HCT116 (cell line): ENCODE measurements at regions not wholly inside any gene's neighbourhood (a gene's known extent, or its start where the extent isn't known, plus 50 kb on each side); places are given as distances from the start of the nearest gene placed in this dataset.
"Not testable (repeated sequence)": the region's sequence is repeated elsewhere in the genome, so short reads cannot be mapped to it uniquely, and the experiment has no call there.

Experiments used
- ATAC-seq: fragments of 200-7000 bp; cut with Tn5 transposase; 2 replicates; pipeline ENCODE4 v1.9.1; 2020; ENCODE audit warnings: mild to moderate bottlenecking, moderate library complexity
- BruUV-seq: library from RNA; stranded (reverse); fragments of 400-500 nt; replicated peaks from 2 replicates; lab custom pipeline; 2021; lab: Mats Ljungman, UMichigan
- CTCF ChIA-PET: fragments of 300-600 bp; sonication (Branson Sonifier 250); formaldehyde crosslinking; loops from one replicate; lab custom pipeline; 2021; ENCODE audit warnings: antibody characterized with exemption; lab: Charles Lee
- POLR2A ChIA-PET: fragments of 300-600, 350-600 bp; sonication (Branson Sonifier 250); formaldehyde crosslinking; loops from one replicate; lab custom pipeline; 2021; ENCODE audit warnings: antibody characterized with exemption; lab: Charles Lee
- RAD21 ChIA-PET, 2 experiments: fragments of 300-600 bp; sonication (Branson Sonifier 250); formaldehyde crosslinking; loops; one replicate each; lab custom pipeline; 2023; ENCODE audit warnings: low total read pairs in 2 of 2; ENCODE audit not compliant: uncharacterized antibody in 2 of 2, unreplicated experiment in 2 of 2, low non-redundant PET in 1 of 2; lab: Charles Lee
- DNase-seq: peaks from one replicate; pipeline ENCODE4 v3.0.0-alpha.2; 2010; ENCODE audit warnings: low read depth, low spot score
- H2AFZ ChIP-seq: fragments of 200-600 bp; shearing (Covaris generic), sonication (generic); 2 replicates; pipeline ENCODE4 v1.6.1; 2017; ENCODE audit warnings: low read depth, mixed run types, mixed read lengths, antibody characterized with exemption, low read length; ENCODE audit not compliant: poor library complexity, severe bottlenecking
- H3K27ac ChIP-seq: 2 replicates; pipeline ENCODE4 v1.5.1; 2012; ENCODE audit warnings: low read depth, low read length
- H3K27me3 ChIP-seq: fragments of 200-600 bp; sonication (generic); 2 replicates; pipeline ENCODE4 v1.6.1; 2016; ENCODE audit warnings: mixed run types, low read length, mixed read lengths; ENCODE audit not compliant: insufficient read depth
- H3K36me3 ChIP-seq, 2 experiments: fragments of 200-500 bp in 1 of 2; fragments of 200-600 bp in 1 of 2; sonication (Bioruptor generic) in 1 of 2; sonication (generic) in 1 of 2; 2 replicates each; pipeline versions ENCODE4 v1.5.1 to v1.6.1; 2014 to 2016; ENCODE audit warnings: low read length in 2 of 2, inconsistent platforms in 1 of 2, mixed read lengths in 1 of 2, mixed run types in 1 of 2; ENCODE audit not compliant: insufficient read depth in 2 of 2, control insufficient read depth in 1 of 2
- H3K4me1 ChIP-seq, 2 experiments: fragments of 200-600 bp in 1 of 2; sonication (generic) in 1 of 2; 2 replicates each; pipeline versions ENCODE4 v1.5.1 to v1.6.1; 2012 to 2017; ENCODE audit warnings: low read length in 2 of 2, inconsistent platforms in 1 of 2, mild to moderate bottlenecking in 1 of 2, mixed read lengths in 1 of 2, mixed run types in 1 of 2, moderate library complexity in 1 of 2; ENCODE audit not compliant: insufficient read depth in 2 of 2, control insufficient read depth in 1 of 2
- H3K4me2 ChIP-seq: fragments of 200-600 bp; sonication (generic); 2 replicates; pipeline ENCODE4 v1.6.1; 2017; ENCODE audit warnings: mixed run types, low read length, mixed read lengths
- H3K4me3 ChIP-seq, 2 experiments: fragments of 200-600 bp in 1 of 2; sonication (generic) in 1 of 2; replicated peaks in 1 of 2; 2 replicates each; pipeline ENCODE4 v1.5.1; 2011 to 2016; ENCODE audit warnings: low read length in 2 of 2, control low read depth in 1 of 2, low read depth in 1 of 2, mild to moderate bottlenecking in 1 of 2, mixed read lengths in 1 of 2, mixed run types in 1 of 2
- H3K79me2 ChIP-seq: fragments of 200-600 bp; sonication (generic); 2 replicates; pipeline ENCODE4 v1.6.1; 2017; ENCODE audit warnings: mild to moderate bottlenecking, mixed run types, low read length, moderate library complexity, mixed read lengths; ENCODE audit not compliant: insufficient read depth
- H3K9ac ChIP-seq: fragments of 200-600 bp; sonication (generic); 2 replicates; pipeline ENCODE4 v1.6.1; 2016; ENCODE audit warnings: low read length, mixed read lengths
- H3K9me2 ChIP-seq: fragments of 200-600 bp; sonication (generic), shearing (Covaris generic); 2 replicates; pipeline ENCODE4 v1.6.1; 2017; ENCODE audit warnings: mixed run types, mild to moderate bottlenecking, moderate library complexity; ENCODE audit not compliant: insufficient read depth
- H3K9me3 ChIP-seq, 2 experiments: fragments of 200-500 bp in 1 of 2; fragments of 200-600 bp in 1 of 2; sonication (Bioruptor generic) in 1 of 2; sonication (generic) in 1 of 2; 2 replicates each; pipeline ENCODE4 v1.6.1; 2014 to 2017; ENCODE audit warnings: low read length in 2 of 2, mixed read lengths in 2 of 2, inconsistent platforms in 1 of 2, low read depth in 1 of 2, mild to moderate bottlenecking in 1 of 2, mixed run types in 1 of 2, moderate library complexity in 1 of 2; ENCODE audit not compliant: control insufficient read depth in 1 of 2, insufficient read depth in 1 of 2
- H4K20me1 ChIP-seq: fragments of 200-600 bp; sonication (generic), shearing (Covaris generic); 2 replicates; pipeline ENCODE4 v1.6.1; 2017; ENCODE audit warnings: mixed run types, mild to moderate bottlenecking, moderate library complexity; ENCODE audit not compliant: insufficient read depth
- EZH2 ChIP-seq: fragments of 200-600 bp; sonication (generic); IDR thresholded peaks from 2 replicates; pipeline ENCODE4 v1.6.1; 2017; ENCODE audit warnings: antibody characterized with exemption, mixed run types
- JUND ChIP-seq: IDR thresholded peaks from 2 replicates; pipeline ENCODE4 v1.6.1; 2012
- RAD21 ChIP-seq: IDR thresholded peaks from 2 replicates; pipeline ENCODE4 v1.6.1; 2012; ENCODE audit warnings: low read depth, mild to moderate bottlenecking
- SRF ChIP-seq: IDR thresholded peaks from 2 replicates; pipeline ENCODE4 v1.6.1; 2012; ENCODE audit warnings: low read depth
- TCF7L2 ChIP-seq: IDR thresholded peaks from 2 replicates; pipeline ENCODE4 v1.7.0; 2011; ENCODE audit warnings: borderline replicate concordance, inconsistent platforms; ENCODE audit not compliant: insufficient read depth, insufficient read length; ENCODE audit errors: extremely low read depth
- ZBTB33 ChIP-seq: IDR thresholded peaks from 2 replicates; pipeline ENCODE4 v1.6.1; 2011; ENCODE audit warnings: mild to moderate bottlenecking, low read length, moderate library complexity; ENCODE audit not compliant: insufficient replicate concordance; ENCODE audit errors: extremely low read depth
- ZNF274 ChIP-seq: fragments of 200-500 bp; sonication (Bioruptor generic); IDR thresholded peaks from 2 replicates; pipeline ENCODE4 v1.6.1; 2014; ENCODE audit warnings: mild to moderate bottlenecking, low read depth, low read length, inconsistent platforms
- intact Hi-C: fragments of 100-400 bp; cut with micrococcal nuclease; formaldehyde crosslinking; loops from 2 replicates; pipeline ENCODE4 v1.10.0; 2022
- TF ChIP-seq, protein P1 (sequence below): IDR thresholded peaks from 2 replicates; pipeline ENCODE4 v1.6.1; 2012; ENCODE audit warnings: low read depth

- not testable (repeated sequence) for BruUV-seq
Observed at GRCh38 chr11:109965926-109966325, 127.3 kb upstream of the ZC3H12C start.

DNA sequence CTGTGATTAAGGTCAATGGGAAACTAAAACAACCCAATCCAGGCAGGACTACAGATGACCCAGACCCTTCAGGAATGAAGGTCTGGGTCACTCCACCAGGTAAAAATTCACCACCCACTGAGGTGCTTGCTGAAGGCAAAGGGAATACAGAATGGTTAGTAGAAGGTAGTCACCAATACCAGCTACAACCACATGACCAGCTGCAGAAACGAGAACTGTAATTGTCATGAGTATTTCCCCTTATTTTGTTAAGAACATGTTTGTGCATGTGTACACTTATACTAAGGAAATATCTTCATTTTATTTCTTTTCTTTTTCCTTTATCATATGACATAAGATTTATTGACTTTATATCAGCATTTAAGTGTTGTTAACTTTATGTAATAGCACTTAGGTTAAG is 126.1 kb upstream of the ZC3H12C start:
- H3K9ac ChIP-seq, H3K79me2 ChIP-seq, ATAC-seq, RAD21 ChIA-PET, H3K4me1 ChIP-seq, H3K27me3 ChIP-seq, DNase-seq, H3K36me3 ChIP-seq, H3K9me3 ChIP-seq, intact Hi-C loops, POLR2A ChIA-PET, H3K9me2 ChIP-seq, CTCF ChIA-PET, H3K27ac ChIP-seq, H2AFZ ChIP-seq, BruUV-seq, H3K4me2 ChIP-seq, H3K4me3 ChIP-seq, H4K20me1 ChIP-seq: not testable (repeated sequence)

More at GRCh38 chr11:109965926-109966325, 127.3 kb upstream of the ZC3H12C start:
- H3K4me1 ChIP-seq, DNase-seq, H3K9me2 ChIP-seq, H4K20me1 ChIP-seq, H3K9me3 ChIP-seq, ATAC-seq, H3K27me3 ChIP-seq, H3K27ac ChIP-seq, H2AFZ ChIP-seq, RAD21 ChIA-PET, H3K4me3 ChIP-seq, CTCF ChIA-PET, H3K9ac ChIP-seq, H3K36me3 ChIP-seq, H3K4me2 ChIP-seq, POLR2A ChIA-PET, H3K79me2 ChIP-seq, intact Hi-C loops: not testable (repeated sequence)

DNA sequence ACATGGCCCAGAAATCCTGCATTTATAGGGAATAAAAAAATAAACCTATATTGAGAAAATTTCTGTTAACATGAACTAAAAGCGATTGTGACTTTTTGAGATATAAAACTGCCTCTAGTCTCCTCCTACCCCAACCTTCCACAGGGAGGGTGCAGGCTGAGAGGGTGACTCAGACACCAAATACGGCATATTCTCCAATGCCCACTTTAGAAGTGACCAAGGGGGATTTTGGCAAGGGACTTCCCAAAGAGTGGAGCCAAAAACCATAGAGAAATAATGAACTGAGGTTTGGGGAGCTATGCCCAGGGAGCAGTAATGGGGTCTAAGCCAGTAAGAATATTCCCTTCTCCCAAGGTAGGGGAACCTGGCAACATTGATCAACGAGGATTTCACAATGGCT is 124.9 kb upstream of the ZC3H12C start:
- Histone ChIP-seq H3K27ac (no peak overlapping the region), H4K20me1 (no peaks in the 10 kb centered on the region), H3K9me3 (no peaks in the 10 kb centered on the region), H3K4me1 (no peaks in the 10 kb centered on the region), H3K4me2 (no peak overlapping the region), H3K4me3 (no peak overlapping the region), H3K79me2 (no peaks in the 10 kb centered on the region), H3K27me3 (no peaks in the 10 kb centered on the region), H3K9me2 (no peaks in the 10 kb centered on the region), H2AFZ (no peak overlapping the region), H3K9ac (no peak overlapping the region), H3K36me3 (no peaks in the 10 kb centered on the region)
- CTCF ChIA-PET = no interaction called here
- no TSS peak for BruUV-seq
- ATAC-seq (no peak), DNase-seq (no peak)
- POLR2A ChIA-PET = no interaction called here
- intact Hi-C loops = no loop called here
- RAD21 ChIA-PET = no interaction called here
- TF ChIP-seq ZNF274 (no peak), EZH2 (no peak), SRF (no peak), RAD21 (no peak), TCF7L2 (no peak), ZBTB33 (no peak), JUND (no peak)
- TF ChIP-seq, protein P1, sequence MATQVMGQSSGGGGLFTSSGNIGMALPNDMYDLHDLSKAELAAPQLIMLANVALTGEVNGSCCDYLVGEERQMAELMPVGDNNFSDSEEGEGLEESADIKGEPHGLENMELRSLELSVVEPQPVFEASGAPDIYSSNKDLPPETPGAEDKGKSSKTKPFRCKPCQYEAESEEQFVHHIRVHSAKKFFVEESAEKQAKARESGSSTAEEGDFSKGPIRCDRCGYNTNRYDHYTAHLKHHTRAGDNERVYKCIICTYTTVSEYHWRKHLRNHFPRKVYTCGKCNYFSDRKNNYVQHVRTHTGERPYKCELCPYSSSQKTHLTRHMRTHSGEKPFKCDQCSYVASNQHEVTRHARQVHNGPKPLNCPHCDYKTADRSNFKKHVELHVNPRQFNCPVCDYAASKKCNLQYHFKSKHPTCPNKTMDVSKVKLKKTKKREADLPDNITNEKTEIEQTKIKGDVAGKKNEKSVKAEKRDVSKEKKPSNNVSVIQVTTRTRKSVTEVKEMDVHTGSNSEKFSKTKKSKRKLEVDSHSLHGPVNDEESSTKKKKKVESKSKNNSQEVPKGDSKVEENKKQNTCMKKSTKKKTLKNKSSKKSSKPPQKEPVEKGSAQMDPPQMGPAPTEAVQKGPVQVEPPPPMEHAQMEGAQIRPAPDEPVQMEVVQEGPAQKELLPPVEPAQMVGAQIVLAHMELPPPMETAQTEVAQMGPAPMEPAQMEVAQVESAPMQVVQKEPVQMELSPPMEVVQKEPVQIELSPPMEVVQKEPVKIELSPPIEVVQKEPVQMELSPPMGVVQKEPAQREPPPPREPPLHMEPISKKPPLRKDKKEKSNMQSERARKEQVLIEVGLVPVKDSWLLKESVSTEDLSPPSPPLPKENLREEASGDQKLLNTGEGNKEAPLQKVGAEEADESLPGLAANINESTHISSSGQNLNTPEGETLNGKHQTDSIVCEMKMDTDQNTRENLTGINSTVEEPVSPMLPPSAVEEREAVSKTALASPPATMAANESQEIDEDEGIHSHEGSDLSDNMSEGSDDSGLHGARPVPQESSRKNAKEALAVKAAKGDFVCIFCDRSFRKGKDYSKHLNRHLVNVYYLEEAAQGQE = no peak
